Glomerular endothelial cell (primary cell): ENCODE measurements at regions not wholly inside any gene's neighbourhood (a gene's known extent, or its start where the extent isn't known, plus 50 kb on each side); places are given as distances from the start of the nearest gene placed in this dataset.
"Not testable (repeated sequence)": the region's sequence is repeated elsewhere in the genome, so short reads cannot be mapped to it uniquely, and the experiment has no call there.

ENCODE experiments used
- DNase-seq: peaks from one replicate; pipeline ENCODE4 v3.0.0-alpha.2; 2011; ENCODE audit warnings: low read depth, low spot score; ENCODE audit errors: extremely low read depth

- no peak for DNase-seq
These were observed 1393.4 kb downstream of the FAM181B start for GRCh38 chr11:81340225-81340624.

DNA sequence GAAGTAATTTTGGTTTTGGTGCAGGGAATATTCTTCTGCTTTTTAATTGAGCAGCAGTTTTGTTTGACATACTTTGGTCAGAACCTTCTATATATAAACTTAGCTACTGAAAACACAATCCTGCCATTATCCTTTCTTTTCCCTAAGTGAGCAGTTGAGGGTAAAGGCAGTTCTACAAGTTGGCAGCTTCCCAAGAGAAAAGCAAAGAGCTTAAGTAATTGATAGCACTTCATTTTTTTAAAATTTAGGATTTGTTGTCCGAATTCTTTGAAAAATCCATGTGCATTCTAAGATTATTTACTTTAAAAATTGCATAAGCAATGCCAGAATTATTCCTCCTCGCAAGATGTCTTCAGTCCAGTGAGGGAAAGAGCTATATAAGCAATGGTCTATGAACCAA lies 1394.1 kb downstream of the FAM181B start:
- no peak for DNase-seq

DNA sequence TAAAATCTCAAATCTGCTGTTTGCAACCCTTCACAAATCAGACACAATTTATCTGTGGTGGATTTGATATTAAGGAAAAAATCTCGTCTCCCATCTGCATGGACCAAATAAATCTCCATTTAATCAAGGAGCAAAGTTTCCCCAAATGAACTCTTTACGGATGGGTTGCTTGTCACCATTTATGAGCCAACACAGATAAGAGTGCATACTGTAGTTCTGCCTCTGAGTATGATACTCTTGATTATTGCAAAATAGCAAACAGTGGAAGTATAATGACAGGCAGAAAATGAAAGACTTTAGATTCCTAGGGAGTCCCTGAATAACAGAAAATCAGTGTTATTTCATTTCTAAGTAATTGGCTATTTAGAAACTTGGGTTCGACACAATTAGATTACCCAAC lies 1395.9 kb downstream of the FAM181B start:
- no peak for DNase-seq

GRCh38 chr11:81332276-81332675 lies 1401.4 kb downstream of the FAM181B start:
- DNase-seq, result no peak

DNA sequence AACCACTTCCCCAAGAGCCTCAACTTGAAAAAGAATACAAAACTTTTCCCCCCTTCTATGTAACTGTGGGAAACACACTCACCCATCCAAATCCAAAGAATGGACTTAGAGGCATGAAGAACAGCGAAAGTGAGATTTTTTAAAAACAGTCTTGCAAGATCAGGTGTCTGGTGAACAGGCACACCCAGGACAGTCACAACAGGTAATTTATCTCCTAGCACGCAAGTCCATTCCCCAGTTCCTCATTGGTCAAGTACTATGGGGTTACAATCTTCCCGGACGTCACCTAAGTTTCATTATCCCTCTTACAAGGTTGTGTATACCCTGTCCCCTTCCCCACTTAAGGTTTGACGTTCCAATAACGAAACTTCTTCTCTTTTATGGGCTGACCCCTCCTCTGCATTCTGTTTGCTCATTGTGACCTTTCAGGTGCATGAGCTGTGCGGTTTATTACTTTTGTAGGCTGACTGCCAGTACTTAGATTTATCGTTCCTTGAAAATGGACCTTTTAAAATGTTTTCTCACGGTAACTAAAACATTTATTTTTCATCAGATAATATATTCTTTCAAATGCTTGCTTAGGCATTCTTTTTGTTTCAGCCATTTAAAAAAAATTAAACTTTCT lies 1401.9 kb downstream of the FAM181B start:
- no peak for DNase-seq

DNA sequence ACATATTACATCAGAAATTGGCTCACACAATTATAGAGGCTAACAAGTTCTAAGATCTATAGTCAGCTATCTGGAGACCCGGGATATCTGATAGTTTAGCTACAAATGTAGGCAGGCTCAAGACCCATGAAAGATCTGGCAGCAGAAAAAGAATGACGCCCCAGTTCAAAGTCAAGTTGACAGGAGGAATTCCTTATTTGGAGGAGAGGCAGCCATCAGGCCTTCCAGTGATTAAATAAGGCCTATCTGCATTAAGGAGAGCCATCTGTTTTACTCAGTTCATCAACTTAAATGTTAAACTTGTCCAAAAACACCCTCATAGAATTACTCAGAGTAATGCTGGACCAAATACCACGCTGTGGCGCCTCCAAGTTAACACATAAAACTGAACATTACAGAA lies 1402.6 kb downstream of the FAM181B start:
- no peak for DNase-seq

- DNase-seq, result no peak
These were observed 1430.5 kb downstream of the FAM181B start for GRCh38 chr11:81303038-81303664.

DNA sequence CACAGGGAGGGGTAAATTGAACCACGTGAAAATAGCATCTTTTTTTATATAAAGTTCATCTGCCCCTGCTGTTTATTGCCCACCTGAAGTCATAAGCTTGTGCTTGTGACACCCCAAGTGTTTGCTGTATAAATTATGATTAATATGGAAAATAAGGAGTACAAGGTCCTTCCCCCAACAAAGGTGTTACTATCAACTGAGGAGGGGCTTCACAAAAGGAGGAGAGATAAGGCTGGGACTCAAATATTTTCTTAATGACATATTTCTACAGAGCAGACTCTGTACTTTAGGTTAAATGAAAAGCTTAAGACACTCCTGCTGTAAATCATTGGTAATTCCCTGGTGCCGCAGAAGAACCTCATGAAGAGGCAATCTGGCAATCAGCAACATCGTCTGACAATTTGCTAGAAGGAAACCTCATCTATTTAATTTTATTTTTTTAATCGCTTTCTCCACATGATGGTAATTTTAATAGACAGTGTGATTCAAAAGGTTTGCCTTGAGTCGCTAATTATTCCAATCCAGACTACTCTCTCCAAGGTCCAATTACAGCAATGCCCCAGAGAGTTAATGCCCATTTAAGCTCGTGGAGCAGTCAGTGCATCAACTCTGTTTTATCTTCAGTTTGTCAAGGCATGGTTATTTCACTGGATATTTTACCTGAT lies 1432.4 kb downstream of the FAM181B start:
- no peak for DNase-seq

- no peak for DNase-seq
These were observed 1446.7 kb downstream of the FAM181B start for GRCh38 chr11:81286959-81287358.

DNA sequence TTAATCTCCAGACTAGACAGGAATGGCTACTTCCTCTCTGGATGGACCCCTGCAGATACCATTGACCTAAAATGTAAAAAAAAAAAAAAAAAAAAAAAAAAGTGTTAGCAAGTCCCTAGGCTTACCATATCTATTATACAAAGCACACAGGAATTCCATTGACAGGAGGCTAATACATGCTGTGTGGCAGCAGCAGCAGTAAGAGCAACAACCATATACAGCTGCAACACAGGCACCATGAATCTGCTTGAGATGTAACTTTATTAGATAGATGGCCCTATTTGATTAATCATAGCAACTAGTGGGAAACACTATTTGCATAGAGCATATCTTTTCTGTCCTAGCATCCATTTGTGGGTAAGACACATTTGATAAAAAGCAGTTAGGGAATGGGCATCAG lies 1447.1 kb downstream of the FAM181B start:
- no peak for DNase-seq

GRCh38 chr11:81280228-81280627 lies 1453.4 kb downstream of the FAM181B start:
- DNase-seq, result not testable (repeated sequence)

- DNase-seq, result no peak
These were observed 1454.7 kb downstream of the FAM181B start for GRCh38 chr11:81278991-81279390.

DNA sequence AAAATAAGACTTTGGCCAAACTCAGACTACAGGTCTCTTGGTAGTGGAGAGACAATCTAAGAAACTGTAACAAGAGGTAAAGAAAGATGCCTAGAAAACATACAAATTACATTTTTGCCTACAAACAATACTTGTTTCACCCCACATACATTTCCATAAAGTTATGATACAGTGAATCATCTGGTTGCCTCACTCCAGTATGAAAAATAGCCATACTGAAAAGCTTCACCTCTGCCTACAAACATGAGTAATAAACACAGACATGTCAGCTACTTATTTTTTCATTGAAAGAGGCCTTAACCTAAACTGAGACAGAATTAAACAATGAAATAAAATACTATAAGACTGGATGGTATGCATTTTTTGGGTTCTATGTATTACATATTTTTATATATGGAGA lies 1463.0 kb downstream of the FAM181B start:
- no peak for DNase-seq

DNA sequence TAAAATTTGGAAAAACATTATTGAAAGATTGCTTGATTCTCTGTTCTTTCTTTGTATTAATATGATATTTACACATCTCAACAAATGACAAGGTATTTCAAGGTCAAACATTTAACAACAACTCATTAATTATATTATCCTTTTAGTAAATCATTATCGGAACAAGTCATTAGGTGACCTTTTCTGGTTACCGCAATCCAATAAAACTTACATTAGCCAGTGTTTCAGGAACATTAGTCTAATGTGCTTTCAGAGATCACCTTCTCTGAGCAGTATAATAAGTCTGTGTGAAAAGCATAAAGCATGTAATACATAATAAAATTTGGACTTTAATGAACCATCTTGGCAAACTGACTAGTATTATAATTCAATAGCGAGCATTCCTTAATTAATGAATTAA lies 1466.4 kb downstream of the FAM181B start:
- DNase-seq, result no peak

DNA sequence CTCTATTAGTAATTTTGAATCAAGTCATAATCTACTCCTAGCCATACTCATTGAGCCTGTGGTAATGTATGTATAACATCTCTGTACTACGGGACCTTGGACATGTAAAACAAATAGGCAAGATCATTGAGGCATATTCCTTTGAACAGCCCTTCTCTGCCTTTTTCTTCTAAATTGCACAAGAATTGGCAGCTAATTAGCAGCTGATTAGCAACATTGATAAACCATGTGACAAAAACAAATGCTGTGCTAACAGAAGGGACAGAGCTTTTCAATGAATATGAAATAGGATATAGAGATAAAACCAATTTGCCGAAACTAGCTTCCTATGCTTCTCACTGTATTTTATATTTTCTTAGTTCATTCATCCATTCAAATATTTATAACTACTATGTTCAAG lies 1474.2 kb downstream of the FAM181B start:
- DNase-seq, result no peak

- no peak for DNase-seq
These were observed 1477.8 kb downstream of the FAM181B start for GRCh38 chr11:81255895-81256294.

DNA sequence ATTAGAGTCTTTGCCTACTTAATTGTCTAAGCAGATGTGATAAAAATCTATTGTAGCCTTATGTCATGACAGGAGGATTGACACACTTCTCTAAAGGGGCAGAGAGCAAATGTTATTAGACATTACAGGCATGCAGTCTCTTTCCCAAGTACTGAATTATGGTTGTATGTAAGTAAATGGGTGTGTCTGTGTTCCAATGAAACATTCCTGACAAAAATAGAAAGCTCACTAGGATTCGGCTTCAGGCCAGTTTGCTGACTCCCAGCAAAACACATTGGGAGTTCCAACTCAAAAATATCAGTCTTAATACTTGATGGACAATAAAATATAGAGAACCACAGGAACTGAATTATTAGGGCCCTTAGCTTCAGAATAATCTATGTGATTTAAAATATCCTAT lies 1480.4 kb downstream of the FAM181B start:
- no peak for DNase-seq

DNA sequence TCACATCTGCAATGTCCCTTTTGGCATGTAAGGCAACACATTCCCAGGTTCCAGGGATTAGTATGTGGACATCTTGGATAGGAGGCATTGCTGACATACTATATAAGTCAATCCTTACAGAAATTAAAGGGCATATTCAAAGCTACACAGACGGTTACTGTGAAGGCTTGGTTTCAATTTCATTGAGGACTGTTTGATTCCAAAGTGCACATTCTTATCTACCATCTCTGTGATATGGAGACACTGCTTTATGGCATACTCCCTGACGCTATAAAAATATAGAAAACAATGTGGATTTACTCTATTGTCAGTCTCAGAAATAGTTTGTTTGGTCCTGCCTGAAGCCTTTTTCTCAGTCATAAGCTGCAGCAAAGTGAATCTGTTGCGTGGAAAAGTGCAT lies 1486.7 kb downstream of the FAM181B start:
- no peak for DNase-seq

DNA sequence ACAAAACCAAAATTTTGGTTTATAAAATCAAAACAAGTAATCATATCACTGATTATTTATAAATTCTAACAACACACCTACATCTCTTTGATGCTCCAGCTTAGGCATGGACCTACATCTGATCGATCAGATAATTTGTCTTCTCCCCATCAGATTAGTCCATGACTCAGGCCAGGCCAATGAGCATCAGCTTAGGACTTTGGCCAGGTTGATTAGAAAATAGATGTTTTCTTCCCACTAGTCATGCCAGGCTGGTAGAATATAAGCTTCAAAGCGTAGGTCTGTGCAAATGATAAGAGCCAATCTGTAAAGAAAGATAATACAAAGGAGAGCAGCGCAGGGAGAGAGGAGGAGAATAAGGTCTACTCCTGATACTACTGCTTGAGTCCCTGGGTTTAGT lies 1487.9 kb downstream of the FAM181B start:
- no peak for DNase-seq

GRCh38 chr11:81241672-81242275 lies 1491.9 kb downstream of the FAM181B start:
- no peak for DNase-seq

DNA sequence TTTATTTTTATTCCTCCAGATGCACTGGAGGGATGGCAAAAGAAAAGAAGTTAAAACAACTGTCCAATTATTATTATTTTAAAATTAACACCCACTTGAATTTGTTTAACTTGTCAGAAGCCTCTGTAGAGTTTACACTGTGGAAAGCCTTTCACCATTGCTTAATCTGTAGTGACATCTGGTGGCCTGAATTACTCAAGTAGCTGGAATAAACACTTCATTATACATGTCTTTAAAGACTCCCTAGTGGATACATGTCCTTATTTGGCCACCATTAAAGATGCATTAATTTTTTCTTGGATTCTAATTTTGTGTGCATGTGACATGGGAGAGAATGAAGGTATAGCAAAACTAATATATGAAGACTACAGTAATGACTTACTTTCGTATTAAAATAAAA lies 1496.5 kb downstream of the FAM181B start:
- no peak for DNase-seq

- DNase-seq, result not testable (repeated sequence)
These were observed 1506.3 kb downstream of the FAM181B start for GRCh38 chr11:81227409-81227808.
